NCI-H2196 (cell line): ENCODE measurements at regions not wholly inside any gene's neighbourhood (a gene's known extent, or its start where the extent isn't known, plus 50 kb on each side); places are given as distances from the start of the nearest gene placed in this dataset.
"Not testable (repeated sequence)": the region's sequence is repeated elsewhere in the genome, so short reads cannot be mapped to it uniquely, and the experiment has no call there.

Experiments
- DNase-seq: peaks from one replicate; lab custom pipeline; 2025; ENCODE audit not compliant: unreplicated experiment; lab: John Stamatoyannopoulos, UW

- DNase-seq: no peak
Observed at GRCh38 chr13:33340631-33341030, 55.1 kb upstream of the STARD13 start.

- DNase-seq: no peak
Observed at GRCh38 chr13:33341861-33342452, 56.4 kb upstream of the STARD13 start.

GRCh38 chr13:33345842-33346241 lies 60.3 kb upstream of the STARD13 start:
- no peak for DNase-seq

GRCh38 chr13:33347861-33348260 lies 62.3 kb upstream of the STARD13 start:
- no peak for DNase-seq

GRCh38 chr13:33348366-33348765 lies 62.8 kb upstream of the STARD13 start:
- no peak for DNase-seq

- no peak for DNase-seq
Observed at GRCh38 chr13:33349288-33349985, 63.9 kb upstream of the STARD13 start.

- DNase-seq: no peak
Observed at GRCh38 chr13:33349986-33350826, 64.7 kb upstream of the STARD13 start.

GRCh38 chr13:33351319-33351718 lies 65.8 kb upstream of the STARD13 start:
- DNase-seq: no peak

- DNase-seq: no peak
Observed at GRCh38 chr13:33352041-33352440, 66.5 kb upstream of the STARD13 start.

- DNase-seq: no peak
Observed at GRCh38 chr13:33352526-33352925, 67.0 kb upstream of the STARD13 start.

- no peak for DNase-seq
Observed at GRCh38 chr13:33353210-33353609, 67.7 kb upstream of the STARD13 start.

GRCh38 chr13:33353646-33354045 lies 68.1 kb upstream of the STARD13 start:
- DNase-seq: no peak

GRCh38 chr13:33355201-33355895 lies 69.8 kb upstream of the STARD13 start:
- DNase-seq: no peak

GRCh38 chr13:33358076-33358475 lies 72.5 kb upstream of the STARD13 start:
- DNase-seq: not testable (repeated sequence)

- DNase-seq: no peak
Observed at GRCh38 chr13:33362986-33363727, 77.6 kb upstream of the STARD13 start.

- DNase-seq: no peak
Observed at GRCh38 chr13:33364192-33364591, 78.6 kb upstream of the STARD13 start.

GRCh38 chr13:33366469-33367062 lies 81.0 kb upstream of the STARD13 start:
- DNase-seq: no peak

- no peak for DNase-seq
Observed at GRCh38 chr13:33367171-33367895, 81.8 kb upstream of the STARD13 start.

GRCh38 chr13:33367926-33368325 lies 82.4 kb upstream of the STARD13 start:
- no peak for DNase-seq

GRCh38 chr13:33369073-33369472 lies 83.5 kb upstream of the STARD13 start:
- DNase-seq: no peak
